Activated naive CD4-positive, alpha-beta T cell treated with anti-CD3 and anti-CD28 coated beads, Interleukin-2, amount 50 U/mL, for 72 hours (primary cell): ENCODE measurements at regions not wholly inside any gene's neighbourhood (a gene's known extent, or its start where the extent isn't known, plus 50 kb on each side); places are given as distances from the start of the nearest gene placed in this dataset.
A peak's percentile ranks its signal among the peaks of the same experiment; 100 is the strongest.
"Not testable (repeated sequence)": the region's sequence is repeated elsewhere in the genome, so short reads cannot be mapped to it uniquely, and the experiment has no call there.

Experiments
- ATAC-seq, 2 donors: fragments of 150-1000 bp; cut with Tn5 transposase; 2 replicates each; pipeline ENCODE4 v1.10.0; 2021; ENCODE audit warnings: mild to moderate bottlenecking in 2 of 2, moderate library complexity in 2 of 2
- DNase-seq, 2 donors: peaks; one replicate each; pipeline ENCODE4 v3.0.0; 2021 to 2022; ENCODE audit warnings: low spot score in 2 of 2
- H3K27ac Mint-ChIP-seq, 2 donors: one replicate each; pipeline ENCODE4 v1.8.0; 2022; ENCODE audit warnings: mild to moderate bottlenecking in 2 of 2, mixed read lengths in 2 of 2
- H3K36me3 Mint-ChIP-seq, 2 donors: one replicate each; pipeline ENCODE4 v1.8.0; 2022; ENCODE audit warnings: mixed read lengths in 2 of 2
- H3K9me3 Mint-ChIP-seq, 2 donors: one replicate each; pipeline ENCODE4 v1.8.0; 2022; ENCODE audit warnings: mixed read lengths in 2 of 2

DNA sequence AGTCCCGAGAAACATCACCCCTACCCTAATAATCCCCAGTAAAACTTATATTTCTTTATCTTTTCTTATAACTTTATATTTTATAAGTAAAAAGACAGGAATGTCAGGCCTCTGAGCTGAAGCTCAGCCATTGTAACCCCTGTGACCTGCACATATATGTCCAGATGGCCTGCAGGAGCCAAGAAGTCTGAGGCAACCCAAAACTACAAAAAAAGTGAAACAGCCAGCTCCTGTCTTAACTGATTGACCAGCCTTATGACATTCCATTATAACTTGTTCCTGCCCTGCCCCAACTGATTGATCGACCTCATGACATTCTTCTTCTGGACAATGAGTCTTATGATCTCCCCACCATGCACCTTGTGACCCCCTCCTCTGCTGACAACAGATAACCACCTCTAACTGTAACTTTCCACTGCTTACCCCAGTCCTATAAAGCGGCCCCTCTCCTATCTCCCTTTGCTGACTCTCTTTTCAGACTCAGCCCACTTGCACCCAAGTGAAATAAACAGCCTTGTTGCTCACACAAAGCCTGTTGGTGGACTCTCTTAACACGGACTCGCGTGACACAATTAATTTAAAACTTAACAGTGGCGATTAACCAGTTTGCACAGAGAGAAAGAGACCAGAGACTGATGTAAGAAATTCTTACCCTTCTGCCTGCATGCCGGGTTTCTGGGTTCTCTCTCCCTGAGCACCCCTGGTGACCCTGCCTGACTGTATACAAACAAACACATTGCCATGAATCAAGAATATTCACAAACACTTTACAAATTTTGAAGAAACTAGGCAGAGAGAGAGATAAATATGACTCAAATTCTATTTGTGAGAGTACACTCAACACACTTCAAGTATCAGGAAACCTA, 1109.2 kb upstream of the TMEM132C start:
- H3K9me3 Mint-ChIP-seq, DNase-seq, H3K27ac Mint-ChIP-seq, ATAC-seq, H3K36me3 Mint-ChIP-seq: not testable (repeated sequence)

DNA sequence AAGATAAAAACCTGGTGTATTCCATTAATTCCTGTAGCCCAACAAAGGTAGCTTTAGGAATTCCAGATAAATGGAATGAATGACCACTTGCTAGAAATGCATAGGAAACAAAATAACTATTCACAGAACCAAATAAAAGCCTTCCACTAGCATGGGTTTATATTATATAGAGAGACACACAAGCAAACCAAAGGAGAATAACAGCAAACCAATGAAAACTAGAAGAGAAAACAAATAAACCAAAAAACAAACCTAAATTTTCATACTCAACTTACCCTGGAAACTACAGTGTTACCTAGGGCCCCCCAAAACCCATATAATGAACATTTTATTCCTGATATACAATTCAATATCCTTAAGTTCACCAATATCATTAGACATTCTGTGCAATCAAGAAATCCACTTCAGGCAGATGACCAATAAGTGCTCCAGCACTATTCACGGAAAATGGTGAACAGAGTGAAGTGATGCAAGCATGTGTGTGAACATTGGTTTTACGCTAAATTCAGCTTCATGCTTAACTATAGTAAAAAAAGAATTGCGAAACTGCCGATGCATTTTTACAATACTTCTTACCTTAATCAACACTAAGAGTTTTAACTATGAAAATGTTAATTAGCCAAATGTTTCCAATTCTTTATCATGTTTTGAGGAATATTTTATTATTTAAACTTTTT, 1108.4 kb upstream of the TMEM132C start:
- H3K36me3 Mint-ChIP-seq, result no peaks in the 10 kb centered on the region
- no peaks in the 10 kb centered on the region for H3K9me3 Mint-ChIP-seq
- ATAC-seq (no peak), DNase-seq (no peak)
- no peak overlapping the region for H3K27ac Mint-ChIP-seq

DNA sequence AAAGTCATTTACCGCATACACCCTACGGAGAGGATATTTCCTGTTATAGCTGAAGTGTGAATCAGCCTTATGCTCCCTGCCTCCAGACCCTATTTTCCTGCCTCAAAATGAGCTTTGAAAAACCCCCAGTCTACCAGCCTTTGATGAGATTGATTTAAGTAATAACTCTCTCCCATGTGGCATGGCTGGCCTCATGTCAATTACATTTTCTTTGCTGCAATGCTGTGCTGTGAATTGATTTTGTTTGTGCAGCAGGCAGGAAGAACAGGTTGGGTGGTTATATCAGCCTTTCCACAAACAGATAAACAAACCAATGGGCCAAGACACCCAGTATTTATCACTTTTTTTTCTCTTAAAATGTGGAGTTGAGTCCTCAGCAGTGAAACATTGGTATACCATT, 1105.5 kb upstream of the TMEM132C start:
- no peak overlapping the region for H3K27ac Mint-ChIP-seq
- no peak for ATAC-seq
- DNase-seq, result no peak
- no peaks in the 10 kb centered on the region for H3K36me3 Mint-ChIP-seq
- H3K9me3 Mint-ChIP-seq, result no peaks in the 10 kb centered on the region

DNA sequence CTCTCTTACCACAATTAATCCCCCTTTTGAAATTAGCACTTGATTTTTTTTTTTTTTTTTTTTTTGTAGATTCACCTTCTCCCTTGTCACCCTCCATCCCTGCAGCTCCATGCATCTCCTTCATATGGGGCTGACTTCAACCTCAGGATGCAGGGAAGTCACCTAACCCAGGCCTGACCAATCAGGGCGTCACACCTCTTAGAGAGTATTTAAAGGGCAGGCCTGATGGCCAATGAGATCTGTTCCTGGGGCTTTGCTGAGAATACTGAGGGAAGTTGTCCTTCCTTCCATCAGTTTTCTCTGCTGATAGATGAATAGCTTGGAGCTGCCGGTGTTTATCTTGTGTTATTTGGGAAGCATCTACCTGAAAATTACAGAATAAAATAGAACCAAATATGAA, 1104.7 kb upstream of the TMEM132C start:
- no peaks in the 10 kb centered on the region for H3K36me3 Mint-ChIP-seq
- no peaks in the 10 kb centered on the region for H3K9me3 Mint-ChIP-seq
- no peak overlapping the region for H3K27ac Mint-ChIP-seq
- ATAC-seq (no peak), DNase-seq (no peak)

DNA sequence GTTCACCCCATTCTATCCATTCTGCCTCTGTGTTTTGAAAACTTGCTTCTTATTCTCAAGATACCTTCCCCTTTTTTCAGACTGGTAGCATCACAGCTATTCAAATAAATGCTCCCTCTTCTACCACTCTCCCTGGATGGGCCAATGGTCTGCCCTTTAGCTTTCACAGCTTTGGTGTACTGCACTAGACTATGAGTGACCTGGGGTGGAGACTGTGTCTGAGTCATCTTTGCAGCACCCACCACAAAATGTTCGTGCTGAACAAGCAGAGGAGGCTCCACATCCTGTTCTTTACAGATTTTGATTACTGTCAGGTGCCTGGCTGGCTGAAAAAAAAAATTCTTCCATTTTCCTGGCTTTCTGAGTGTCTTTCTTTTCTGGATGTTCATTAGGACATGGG, 1104.1 kb upstream of the TMEM132C start:
- H3K36me3 Mint-ChIP-seq, result no peaks in the 10 kb centered on the region

DNA sequence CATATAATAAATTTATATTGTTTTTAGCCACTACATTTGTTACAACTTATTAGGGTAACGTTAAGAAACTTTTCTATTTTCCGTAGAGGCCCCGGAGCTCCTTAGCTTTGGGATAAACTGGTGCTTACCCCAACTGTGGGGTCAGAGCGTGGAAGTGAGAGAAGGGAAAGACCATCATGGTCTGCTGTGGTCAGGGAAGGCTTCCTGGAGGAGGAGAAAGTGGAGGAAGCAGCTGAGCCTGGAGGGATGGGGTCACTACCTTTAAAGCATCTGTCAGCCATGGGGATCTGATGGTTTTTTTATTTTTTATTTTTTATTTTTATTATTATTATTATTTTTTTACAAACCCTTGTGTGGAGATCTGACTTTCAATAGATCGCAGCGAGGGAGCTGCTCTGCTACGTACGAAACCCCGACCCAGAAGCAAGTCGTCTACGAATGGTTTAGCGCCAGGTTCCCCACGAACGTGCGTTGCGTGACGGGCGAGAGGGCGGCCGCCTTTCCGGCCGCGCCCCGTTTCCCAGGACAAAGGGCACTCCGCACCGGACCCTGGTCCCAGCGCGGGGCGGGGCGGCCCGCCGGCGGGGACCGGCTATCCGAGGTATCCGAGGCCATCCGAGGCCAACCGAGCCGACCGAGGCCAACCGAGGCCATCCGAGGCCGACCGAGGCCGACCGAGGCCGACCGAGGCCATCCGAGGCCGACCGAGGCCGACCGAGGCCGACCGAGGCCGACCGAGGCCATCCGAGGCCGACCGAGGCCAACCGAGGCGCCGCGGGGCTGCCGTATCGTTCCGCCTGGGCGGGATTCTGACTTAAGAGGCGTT, 1101.2 kb upstream of the TMEM132C start:
- Mint-ChIP-seq H3K27ac (peak overlapping the region; percentile 48 to 98), H3K9me3 (no peaks in the 10 kb centered on the region), H3K36me3 (no peaks in the 10 kb centered on the region)
- DNase-seq (peak; percentile 77 to 81), ATAC-seq (peak; percentile 69 to 82)

More for the DNA sequence above, 1104.1 kb upstream of the TMEM132C start:
- peak overlapping the region; percentile 59 to 88 for H3K27ac Mint-ChIP-seq
- no peaks in the 10 kb centered on the region for H3K9me3 Mint-ChIP-seq
- ATAC-seq (peak; percentile 88 to 91), DNase-seq (peak in 1 of 2 donors; percentile 17)

DNA sequence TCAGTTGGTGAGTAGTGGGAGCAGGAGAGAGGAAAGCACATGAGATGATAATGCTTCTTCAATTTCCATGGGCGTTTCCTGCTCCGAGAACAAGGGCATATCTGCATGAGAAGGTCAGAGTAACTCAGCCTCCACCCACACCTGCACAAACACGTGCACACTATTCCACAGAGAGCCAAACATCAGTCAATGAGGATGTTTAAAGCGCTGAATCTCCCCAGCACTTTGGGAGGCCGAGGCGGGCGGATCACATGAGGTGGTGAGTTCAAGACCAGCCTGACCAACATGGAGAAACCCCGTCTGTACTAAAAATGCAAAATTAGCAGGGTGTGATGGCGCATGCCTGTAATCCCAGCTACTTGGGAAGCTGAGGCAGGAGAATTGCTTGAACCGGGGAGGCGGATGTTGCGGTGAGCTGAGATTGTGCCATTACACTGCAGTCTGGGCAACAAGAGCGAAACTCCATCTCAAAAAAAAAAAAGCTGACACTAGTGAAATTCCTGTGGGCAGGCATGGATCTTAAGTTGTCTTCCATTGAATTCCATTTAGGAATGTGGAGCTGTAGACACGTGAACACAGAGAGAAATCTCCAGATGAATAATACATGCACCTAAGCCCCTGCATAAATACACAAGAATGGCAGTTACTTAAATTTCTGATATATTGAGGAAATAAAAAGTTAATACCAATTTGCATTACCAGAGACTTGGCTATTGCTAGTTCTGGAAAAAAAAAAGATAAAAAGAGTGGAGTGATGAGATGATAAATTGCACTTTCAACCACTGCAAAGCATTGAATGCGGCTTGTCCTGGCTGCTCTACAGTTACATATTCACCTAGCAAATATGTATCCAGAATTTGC, 1097.4 kb upstream of the TMEM132C start:
- peaks cover 0 to 19% of the 10 kb centered on the region in 2 donors for H3K36me3 Mint-ChIP-seq
- DNase-seq, result no peak
- peaks cover 0 to 4% of the 10 kb centered on the region in 2 donors for H3K9me3 Mint-ChIP-seq
- no peak for ATAC-seq
- H3K27ac Mint-ChIP-seq, result no peak overlapping the region

DNA sequence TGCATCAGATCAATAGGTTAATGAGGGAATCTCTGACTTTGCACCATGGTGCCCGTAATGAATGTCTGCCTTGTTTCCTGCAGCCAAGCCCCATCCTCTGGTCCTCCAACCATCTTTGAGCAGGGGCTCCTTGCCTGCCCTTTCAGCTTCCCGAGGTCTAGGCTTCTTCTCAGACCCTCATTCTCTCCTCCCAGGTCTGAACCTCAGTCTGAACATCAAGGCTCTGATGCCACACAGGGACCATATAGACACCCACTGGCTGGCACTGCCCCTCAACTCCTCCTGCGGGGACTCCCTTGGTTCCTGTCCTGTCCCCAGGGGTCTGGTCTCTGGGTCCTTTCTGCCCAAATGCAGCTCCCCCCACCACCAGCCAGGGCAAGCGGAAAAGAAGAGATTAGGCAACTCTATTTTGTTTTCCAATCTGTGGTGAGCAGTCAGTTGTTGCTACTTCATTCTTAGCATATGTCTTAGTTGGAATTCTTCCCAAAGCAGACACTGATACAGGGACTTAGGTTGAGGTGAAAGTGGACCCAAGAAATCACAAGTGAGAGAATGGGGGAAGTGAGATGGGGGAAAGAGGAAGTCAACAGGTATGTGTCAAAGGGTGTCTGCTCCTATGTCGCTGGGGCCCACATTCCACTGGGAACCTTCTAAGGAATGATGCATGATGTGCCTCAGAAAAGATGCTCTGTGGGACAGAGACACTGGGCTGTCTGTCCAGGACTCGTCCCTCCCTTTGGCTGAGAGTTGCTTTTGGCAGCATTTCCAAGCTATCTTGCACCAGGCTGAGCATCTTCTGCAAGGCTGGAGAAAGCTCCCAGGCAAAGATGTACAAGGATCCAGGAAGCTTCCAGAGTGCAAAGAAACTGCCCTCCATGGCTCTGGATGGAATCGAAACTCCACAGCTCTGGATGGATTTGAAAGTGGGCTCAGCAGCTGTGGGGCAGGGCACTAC, 1096.5 kb upstream of the TMEM132C start:
- DNase-seq, result no peak
- ATAC-seq, result no peak
- H3K36me3 Mint-ChIP-seq, result peaks cover 0 to 19% of the 10 kb centered on the region in 2 donors
- H3K9me3 Mint-ChIP-seq, result peaks cover 3 to 4% of the 10 kb centered on the region in 2 donors
- H3K27ac Mint-ChIP-seq, result no peak overlapping the region

DNA sequence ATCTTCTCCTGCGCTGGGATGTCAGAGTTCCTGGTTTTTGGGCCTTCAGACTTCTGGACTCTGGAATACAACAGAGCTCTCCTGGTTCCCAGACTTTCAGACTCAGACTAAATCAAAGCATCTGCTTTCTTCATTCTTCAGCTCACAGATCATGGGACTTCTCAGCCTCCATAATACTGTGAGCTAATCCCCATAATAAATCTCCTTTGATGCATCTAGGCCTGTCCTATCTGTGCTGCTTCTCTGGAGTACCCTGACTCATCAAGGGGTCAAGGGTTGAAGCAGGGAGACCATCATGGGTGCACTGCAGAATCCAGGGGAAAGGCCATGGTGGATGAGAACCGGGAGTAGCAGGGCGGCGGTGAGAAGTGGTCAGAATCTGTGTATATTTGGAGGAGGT, 1094.1 kb upstream of the TMEM132C start:
- H3K36me3 Mint-ChIP-seq, result peaks cover 9 to 28% of the 10 kb centered on the region in 2 donors
- DNase-seq, result no peak
- no peak overlapping the region for H3K27ac Mint-ChIP-seq
- H3K9me3 Mint-ChIP-seq, result peaks cover 12 to 13% of the 10 kb centered on the region in 2 donors
- ATAC-seq, result no peak

DNA sequence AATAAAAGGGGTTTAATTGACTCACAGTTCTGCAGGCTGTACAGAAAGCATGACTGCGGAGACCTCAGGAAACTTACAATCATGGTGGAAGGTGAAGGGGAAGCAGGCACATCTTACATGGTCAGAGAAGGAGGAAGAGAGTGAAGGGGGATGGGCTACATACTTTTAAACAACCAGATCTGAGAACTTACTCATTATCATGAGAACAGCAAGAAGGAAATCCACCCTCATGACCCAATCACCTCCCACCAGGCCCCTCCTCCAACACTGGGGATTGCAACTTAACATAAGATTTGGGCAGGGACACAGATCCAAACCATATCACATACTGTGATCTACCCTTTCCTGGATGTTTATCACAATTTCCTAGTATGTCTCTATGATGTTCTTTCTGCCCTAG, 1093.0 kb upstream of the TMEM132C start:
- Mint-ChIP-seq H3K36me3 (peaks cover 9 to 28% of the 10 kb centered on the region in 2 donors), H3K9me3 (peaks cover 17 to 18% of the 10 kb centered on the region in 2 donors)
- not testable (repeated sequence) for DNase-seq, ATAC-seq, H3K27ac Mint-ChIP-seq

DNA sequence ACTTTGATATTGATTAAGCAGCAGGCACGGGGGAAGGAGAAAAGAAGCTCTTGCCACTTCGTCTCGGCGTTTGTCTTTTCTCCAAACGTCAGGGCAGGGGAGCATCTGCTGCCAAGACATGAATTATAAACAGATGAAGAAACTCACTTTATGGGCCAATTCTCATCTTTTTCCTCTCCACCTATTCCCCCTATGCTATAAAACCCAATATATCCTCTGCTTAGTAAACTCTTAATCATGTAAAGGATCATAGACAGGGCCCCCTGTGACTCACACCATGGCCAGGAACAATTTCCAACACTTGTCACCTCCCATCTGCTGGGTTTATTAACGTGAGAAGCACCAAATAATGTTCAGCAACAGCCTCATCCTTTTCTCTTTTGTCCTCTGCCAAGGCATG, 1092.1 kb upstream of the TMEM132C start:
- no peak overlapping the region for H3K27ac Mint-ChIP-seq
- DNase-seq, result no peak
- H3K36me3 Mint-ChIP-seq, result peaks cover 9 to 28% of the 10 kb centered on the region in 2 donors
- ATAC-seq, result no peak
- peaks cover 17 to 18% of the 10 kb centered on the region in 2 donors for H3K9me3 Mint-ChIP-seq

DNA sequence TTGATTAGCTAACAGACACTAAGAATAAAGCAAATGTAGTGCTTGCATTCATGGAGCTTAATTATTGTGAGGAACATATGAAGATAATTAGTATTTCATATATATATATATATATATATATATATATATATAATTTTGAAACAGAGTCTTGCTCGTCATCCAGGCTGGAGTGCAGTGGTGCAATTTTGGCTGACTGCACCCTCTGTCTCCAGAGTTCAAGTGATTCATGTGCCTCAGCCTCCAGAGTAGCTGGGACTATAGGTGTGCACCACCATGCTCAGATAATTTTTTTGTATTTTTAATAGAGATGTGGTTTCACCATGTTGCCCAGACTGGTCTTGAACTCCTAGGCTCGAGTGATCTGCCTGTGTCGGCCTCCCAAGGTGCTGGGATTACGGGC, 1091.6 kb upstream of the TMEM132C start:
- no peak for ATAC-seq
- peaks cover 9 to 28% of the 10 kb centered on the region in 2 donors for H3K36me3 Mint-ChIP-seq
- peaks cover 17 to 18% of the 10 kb centered on the region in 2 donors for H3K9me3 Mint-ChIP-seq
- H3K27ac Mint-ChIP-seq, result no peak overlapping the region
- DNase-seq, result no peak

DNA sequence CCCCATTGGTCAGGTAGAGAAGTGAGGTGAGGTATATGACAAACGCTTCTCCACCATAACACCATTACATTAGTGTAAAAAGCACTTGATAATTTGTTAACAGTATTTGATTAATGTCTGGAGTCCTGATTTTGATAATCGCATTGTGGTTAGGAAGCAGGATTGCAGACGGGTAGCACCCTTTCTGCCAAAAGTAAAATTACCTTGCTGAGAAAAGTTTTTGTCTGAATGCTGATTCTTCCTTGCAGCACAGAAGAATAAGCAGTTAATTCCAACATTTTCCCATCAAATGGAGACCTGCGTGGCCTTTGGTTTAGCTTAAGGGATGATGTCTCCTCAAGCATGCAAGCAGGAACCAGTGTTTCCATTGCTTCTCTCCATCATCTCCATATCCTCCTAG, 1090.2 kb upstream of the TMEM132C start:
- H3K27ac Mint-ChIP-seq, result no peak overlapping the region
- H3K9me3 Mint-ChIP-seq, result peaks cover 17 to 18% of the 10 kb centered on the region in 2 donors
- ATAC-seq, result no peak

DNA sequence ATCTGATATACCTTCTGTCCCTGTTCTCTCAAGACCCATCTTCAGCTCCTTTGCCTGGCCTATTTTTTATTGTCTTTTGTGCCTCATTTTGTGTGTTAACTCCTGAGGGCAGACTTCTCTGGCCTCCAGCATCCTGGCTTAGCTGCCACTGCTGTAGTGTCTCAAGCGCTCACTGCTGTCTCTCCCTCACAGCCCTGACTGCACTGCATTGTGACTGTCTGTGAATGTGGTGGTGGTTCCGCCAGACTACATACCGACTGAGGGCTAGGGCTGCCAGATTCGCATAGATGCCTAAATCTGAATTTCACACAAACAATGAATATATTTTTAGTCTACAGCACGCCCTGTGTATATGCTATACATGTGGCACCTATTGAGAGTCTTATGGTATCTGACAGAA, 1088.9 kb upstream of the TMEM132C start:
- DNase-seq (no peak), ATAC-seq (no peak)
- H3K36me3 Mint-ChIP-seq, result peaks cover 9 to 10% of the 10 kb centered on the region in 2 donors
- H3K9me3 Mint-ChIP-seq, result peaks cover 17 to 18% of the 10 kb centered on the region in 2 donors
- H3K27ac Mint-ChIP-seq, result no peak overlapping the region

More for the DNA sequence above, 1090.2 kb upstream of the TMEM132C start:
- H3K36me3 Mint-ChIP-seq, result peaks cover 9 to 21% of the 10 kb centered on the region in 2 donors
- no peak for DNase-seq

DNA sequence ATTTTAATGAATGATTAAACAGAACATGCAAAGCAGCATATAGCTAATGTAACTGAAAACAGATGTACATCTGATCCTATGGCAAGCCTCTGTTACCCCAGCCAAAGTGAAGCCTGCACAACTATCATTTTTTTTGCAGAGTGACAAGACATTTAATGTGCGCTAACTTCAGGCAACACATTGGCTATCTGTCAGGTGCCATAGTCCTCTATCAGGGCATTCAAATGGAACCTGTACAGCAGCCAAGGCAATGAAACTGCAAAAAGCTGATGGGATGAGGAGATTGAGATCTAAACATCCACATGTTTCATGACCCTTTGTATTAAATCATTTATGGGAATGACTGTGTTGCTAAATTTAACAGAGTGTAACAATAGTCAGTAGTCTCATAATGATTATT, 1088.5 kb upstream of the TMEM132C start:
- H3K9me3 Mint-ChIP-seq, result peaks cover 17 to 18% of the 10 kb centered on the region in 2 donors
- ATAC-seq (no peak), DNase-seq (no peak)
- H3K27ac Mint-ChIP-seq, result no peak overlapping the region
- peaks cover 9 to 10% of the 10 kb centered on the region in 2 donors for H3K36me3 Mint-ChIP-seq
